Natural killer cell treated with Interleukin-12 subunit alpha and Interleukin-12 subunit beta and Interleukin-15 and Interleukin-18, amount 100 ng/mL, for 72 hours (primary cell): ENCODE measurements at regions not wholly inside any gene's neighbourhood (a gene's known extent, or its start where the extent isn't known, plus 50 kb on each side); places are given as distances from the start of the nearest gene placed in this dataset.

Experiments
- ATAC-seq, 2 donors: fragments of 150-1000 bp; cut with Tn5 transposase in 1 of 2; sonication (Bioruptor Pico), chemical (Tn5 transposase) in 1 of 2; 2 replicates each; pipeline ENCODE4 v1.10.0; 2021
- DNase-seq: peaks from one replicate; pipeline ENCODE4 v3.0.0; 2022; ENCODE audit warnings: low spot score
- H3K27ac Mint-ChIP-seq, 2 donors: 1 replicate in 1 of 2; 2 replicates in 1 of 2; pipeline ENCODE4 v1.8.0; 2022; ENCODE audit warnings: mixed read lengths in 2 of 2, mild to moderate bottlenecking in 1 of 2, moderate library complexity in 1 of 2
- H3K27me3 Mint-ChIP-seq, 2 donors: 1 replicate in 1 of 2; 2 replicates in 1 of 2; pipeline ENCODE4 v1.8.0; 2022; ENCODE audit warnings: mixed read lengths in 2 of 2
- H3K36me3 Mint-ChIP-seq: one replicate; pipeline ENCODE4 v1.8.0; 2022; ENCODE audit warnings: mixed read lengths
- H3K4me1 Mint-ChIP-seq, 2 donors: 1 replicate in 1 of 2; 2 replicates in 1 of 2; pipeline ENCODE4 v1.8.0; 2022; ENCODE audit warnings: low read depth in 2 of 2, mixed read lengths in 2 of 2, mild to moderate bottlenecking in 1 of 2
- H3K4me3 Mint-ChIP-seq: one replicate; pipeline ENCODE4 v1.8.0; 2022; ENCODE audit warnings: mixed read lengths
- H3K9me3 Mint-ChIP-seq: 2 replicates; pipeline ENCODE4 v1.8.0; 2022; ENCODE audit warnings: mixed read lengths

GRCh38 chr20:24066076-24066700 is 77.6 kb upstream of the GGTLC1 start:
- H3K4me1 Mint-ChIP-seq = peaks cover 9 to 14% of the 10 kb centered on the region in 2 donors
- H3K9me3 Mint-ChIP-seq = peaks cover under 1% of the 10 kb centered on the region
- H3K27ac Mint-ChIP-seq = peak overlapping the region in 1 of 2 donors; percentile 64
- DNase-seq = no peak
- H3K4me3 Mint-ChIP-seq = peak overlapping the region; percentile 53
- H3K27me3 Mint-ChIP-seq = no peaks in the 10 kb centered on the region
- H3K36me3 Mint-ChIP-seq = peaks cover 10% of the 10 kb centered on the region
- peak in 1 of 2 donors; percentile 49 for ATAC-seq

DNA sequence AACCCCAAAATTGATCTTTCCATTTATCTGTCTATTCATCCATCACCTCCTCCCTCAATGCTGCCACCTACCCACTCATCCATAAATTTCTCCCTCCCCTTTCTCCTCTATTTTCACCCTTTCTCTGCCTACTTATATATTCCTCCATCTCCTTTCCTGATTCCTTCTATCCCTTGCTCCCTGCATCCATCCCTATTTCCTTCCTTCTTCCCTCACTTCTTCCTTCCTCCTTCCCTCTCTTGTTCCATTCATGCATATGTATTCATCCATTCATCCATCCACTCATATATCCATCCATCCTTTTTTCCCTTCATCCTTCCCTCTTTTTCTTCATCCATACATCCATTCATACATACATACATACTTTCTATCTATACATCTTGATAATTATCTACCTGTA is 76.3 kb upstream of the GGTLC1 start:
- Mint-ChIP-seq H3K4me1 (peaks cover 9 to 14% of the 10 kb centered on the region in 2 donors), H3K9me3 (no peaks in the 10 kb centered on the region), H3K36me3 (no peaks in the 10 kb centered on the region), H3K27ac (no peak overlapping the region), H3K4me3 (no peak overlapping the region), H3K27me3 (no peaks in the 10 kb centered on the region)
- DNase-seq (no peak), ATAC-seq (no peak)

DNA sequence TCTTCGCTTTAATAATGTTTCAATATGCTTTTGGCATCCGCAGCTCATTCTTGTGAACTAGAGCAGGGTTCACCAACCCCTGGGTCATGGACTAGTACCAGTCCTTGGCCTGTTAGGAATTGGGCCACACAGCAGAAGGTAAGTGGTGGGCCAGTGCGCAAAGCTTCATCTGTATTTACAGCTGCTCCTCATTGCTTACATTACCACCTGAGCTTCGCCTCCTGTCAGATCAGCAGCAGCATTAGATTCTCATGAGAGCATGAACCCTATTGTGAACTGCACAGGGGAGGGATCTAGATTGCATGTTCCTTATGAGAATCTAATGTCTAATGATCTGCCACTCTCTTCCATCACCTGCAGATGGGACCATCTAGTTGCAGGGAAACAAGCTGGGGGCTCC is 75.5 kb upstream of the GGTLC1 start:
- Mint-ChIP-seq H3K4me3 (no peak overlapping the region), H3K27me3 (no peaks in the 10 kb centered on the region), H3K27ac (no peak overlapping the region), H3K4me1 (peaks cover 9 to 14% of the 10 kb centered on the region in 2 donors), H3K9me3 (no peaks in the 10 kb centered on the region), H3K36me3 (no peaks in the 10 kb centered on the region)
- DNase-seq (no peak), ATAC-seq (no peak)

DNA sequence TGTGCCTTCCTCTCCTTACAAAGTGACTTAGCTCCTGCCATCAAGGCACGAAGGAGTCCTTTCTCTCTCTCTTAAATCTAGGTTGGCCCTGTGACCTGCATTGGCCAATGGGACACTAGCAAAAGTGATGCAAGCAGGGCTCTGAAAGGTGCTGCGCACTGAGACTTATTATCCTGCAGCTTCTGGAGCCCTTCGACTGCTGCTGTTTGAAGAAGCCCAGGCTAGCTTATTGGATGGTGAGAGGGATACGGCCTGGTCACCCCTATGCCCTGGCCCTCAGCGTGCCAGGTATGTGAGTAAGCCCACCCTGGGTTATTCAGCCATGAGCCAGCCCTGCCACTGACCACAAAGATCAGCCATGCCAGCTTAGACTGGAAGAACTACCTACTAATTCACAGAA is 74.5 kb upstream of the GGTLC1 start:
- no peak overlapping the region for H3K4me3 Mint-ChIP-seq
- H3K9me3 Mint-ChIP-seq = no peaks in the 10 kb centered on the region
- no peak for DNase-seq
- H3K27me3 Mint-ChIP-seq = no peaks in the 10 kb centered on the region
- no peak overlapping the region for H3K27ac Mint-ChIP-seq
- ATAC-seq = peak in 1 of 2 donors; percentile 24
- H3K36me3 Mint-ChIP-seq = no peaks in the 10 kb centered on the region
- H3K4me1 Mint-ChIP-seq = peaks cover 9 to 14% of the 10 kb centered on the region in 2 donors

DNA sequence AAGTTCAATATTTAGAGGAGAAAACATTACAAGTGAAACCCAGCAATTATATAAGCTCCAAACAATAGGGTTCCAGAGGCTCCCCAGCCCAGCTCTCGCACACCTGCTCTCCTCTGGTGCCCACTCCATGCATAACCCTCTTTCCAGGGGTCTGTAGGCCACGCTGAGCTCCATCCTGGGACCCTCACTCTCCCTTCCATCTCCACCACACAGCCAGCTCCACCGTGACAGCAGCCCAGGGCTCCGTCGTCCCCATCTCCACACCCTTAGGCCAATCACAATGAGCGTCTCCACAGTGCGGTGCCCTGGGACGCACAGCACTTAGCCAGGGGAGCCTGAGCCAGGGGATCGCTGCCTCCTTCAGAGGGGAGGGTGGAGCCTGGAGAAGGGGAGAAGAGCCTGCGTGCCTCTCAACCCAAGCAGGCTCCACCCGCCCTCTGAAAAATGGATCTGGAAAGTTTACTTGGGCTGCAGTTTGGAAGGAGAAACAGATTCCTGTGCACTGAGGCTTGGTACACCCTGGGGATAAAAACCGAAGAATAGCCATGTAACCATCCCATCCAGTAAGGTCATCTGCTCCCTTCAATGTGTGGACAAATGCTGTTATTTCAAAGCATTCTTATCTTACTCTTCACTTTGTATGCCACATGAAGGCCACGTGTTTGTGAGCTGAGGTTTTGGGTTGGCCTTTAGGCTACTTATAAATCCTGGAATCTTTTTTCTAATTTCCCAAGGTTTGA is 72.4 kb upstream of the GGTLC1 start:
- Mint-ChIP-seq H3K36me3 (no peaks in the 10 kb centered on the region), H3K9me3 (no peaks in the 10 kb centered on the region), H3K4me3 (no peak overlapping the region), H3K27me3 (no peaks in the 10 kb centered on the region), H3K4me1 (peaks cover 3 to 10% of the 10 kb centered on the region in 2 donors), H3K27ac (no peak overlapping the region)
- ATAC-seq = no peak
- no peak for DNase-seq

GRCh38 chr20:24059174-24059573 is 70.6 kb upstream of the GGTLC1 start:
- H3K27me3 Mint-ChIP-seq = no peaks in the 10 kb centered on the region
- ATAC-seq = no peak
- no peak for DNase-seq
- H3K36me3 Mint-ChIP-seq = no peaks in the 10 kb centered on the region
- H3K9me3 Mint-ChIP-seq = no peaks in the 10 kb centered on the region
- H3K4me3 Mint-ChIP-seq = no peak overlapping the region
- peaks cover 0 to 4% of the 10 kb centered on the region in 2 donors for H3K4me1 Mint-ChIP-seq
- no peak overlapping the region for H3K27ac Mint-ChIP-seq

GRCh38 chr20:24056491-24056890 is 67.9 kb upstream of the GGTLC1 start:
- Mint-ChIP-seq H3K27ac (no peak overlapping the region), H3K4me1 (no peaks in the 10 kb centered on the region), H3K27me3 (no peaks in the 10 kb centered on the region), H3K4me3 (no peak overlapping the region), H3K9me3 (no peaks in the 10 kb centered on the region), H3K36me3 (no peaks in the 10 kb centered on the region)
- ATAC-seq (no peak), DNase-seq (no peak)

DNA sequence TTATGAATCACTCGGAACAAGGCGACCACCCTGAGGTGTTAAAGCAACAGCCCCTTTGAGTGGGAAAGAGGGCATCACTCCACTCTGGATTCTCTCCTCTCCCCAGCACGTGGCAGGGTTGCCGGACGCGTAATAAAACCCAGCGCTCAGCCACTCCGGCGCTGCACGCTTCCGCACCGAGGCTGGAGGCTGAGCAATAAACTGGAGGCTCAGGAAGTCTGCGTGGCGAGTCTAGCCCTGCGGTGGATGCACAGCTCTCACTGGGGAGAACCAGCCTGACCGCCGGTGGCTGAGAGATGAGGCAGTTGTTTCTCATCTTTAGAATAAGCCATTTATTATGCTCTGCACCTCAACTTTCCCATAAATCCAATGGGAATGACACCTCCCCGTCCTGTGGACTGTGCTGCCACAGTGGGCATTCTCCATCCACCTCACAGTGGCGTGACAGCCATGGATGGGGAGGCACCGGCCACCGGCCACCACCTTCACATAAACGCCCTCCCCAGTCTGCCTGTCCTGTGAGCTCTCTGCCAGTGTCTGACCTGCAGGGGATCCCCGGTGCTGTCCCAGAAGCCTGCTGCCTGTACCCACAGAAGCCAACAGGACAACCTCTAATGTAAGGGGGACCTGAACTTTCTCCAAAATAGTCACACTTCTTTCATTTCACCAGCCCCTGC is 64.2 kb upstream of the GGTLC1 start:
- Mint-ChIP-seq H3K36me3 (no peaks in the 10 kb centered on the region), H3K27ac (no peak overlapping the region), H3K9me3 (no peaks in the 10 kb centered on the region), H3K4me1 (peaks cover 0 to 2% of the 10 kb centered on the region in 2 donors), H3K27me3 (peaks cover 0 to 3% of the 10 kb centered on the region in 2 donors), H3K4me3 (no peak overlapping the region)
- DNase-seq (no peak), ATAC-seq (no peak)

DNA sequence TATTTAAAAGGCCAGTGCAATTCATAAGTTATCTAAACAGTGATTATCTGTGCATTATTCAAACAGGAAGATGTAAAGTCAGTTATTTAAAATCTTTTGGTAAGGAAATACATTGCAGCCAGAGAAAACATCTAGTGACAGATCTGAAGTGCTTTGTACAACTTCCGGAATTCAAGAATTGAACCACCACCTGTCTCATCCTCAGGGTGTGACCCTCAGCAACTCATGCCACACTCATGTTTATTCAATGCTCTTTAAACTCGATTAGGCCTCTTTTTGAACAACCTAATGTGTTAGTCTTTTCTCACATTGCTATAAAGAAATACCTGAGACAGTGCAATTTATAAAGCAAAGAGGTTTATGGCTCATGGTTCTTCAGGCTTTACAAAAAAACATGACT is 62.6 kb upstream of the GGTLC1 start:
- no peak for ATAC-seq
- Mint-ChIP-seq H3K9me3 (no peaks in the 10 kb centered on the region), H3K4me3 (no peak overlapping the region)

DNA sequence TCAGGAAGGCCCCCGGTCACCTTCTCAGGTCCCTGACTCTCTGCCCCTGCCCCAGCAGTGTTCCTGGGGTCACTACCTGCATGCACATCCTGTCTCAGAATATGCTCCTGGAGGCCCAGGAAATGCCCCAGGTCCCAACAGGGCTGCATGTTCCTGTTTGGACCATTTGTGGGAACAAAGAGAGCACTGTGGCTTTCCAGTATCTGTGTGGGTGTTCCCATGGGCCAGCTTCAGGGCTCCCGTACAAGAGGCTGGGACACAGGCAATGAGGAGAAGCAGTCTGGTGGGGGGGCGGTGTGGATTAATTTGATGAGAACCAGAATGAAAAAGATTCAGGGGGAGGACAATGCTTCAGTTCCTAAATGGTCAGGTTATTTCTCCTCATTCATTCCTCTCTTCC is 61.5 kb upstream of the GGTLC1 start:
- H3K4me1 Mint-ChIP-seq = peaks cover 10 to 12% of the 10 kb centered on the region in 2 donors
- H3K27me3 Mint-ChIP-seq = peaks cover 0 to 3% of the 10 kb centered on the region in 2 donors
- peak overlapping the region in 1 of 2 donors; percentile 4 for H3K27ac Mint-ChIP-seq
- H3K4me3 Mint-ChIP-seq = no peak overlapping the region
- ATAC-seq (no peak), DNase-seq (no peak)
- H3K9me3 Mint-ChIP-seq = no peaks in the 10 kb centered on the region
- H3K36me3 Mint-ChIP-seq = no peaks in the 10 kb centered on the region

More for the DNA sequence above, 62.6 kb upstream of the GGTLC1 start:
- H3K36me3 Mint-ChIP-seq = no peaks in the 10 kb centered on the region
- H3K27ac Mint-ChIP-seq = peak overlapping the region in 1 of 2 donors; percentile 4
- peaks cover 0 to 2% of the 10 kb centered on the region in 2 donors for H3K4me1 Mint-ChIP-seq
- peaks cover 0 to 3% of the 10 kb centered on the region in 2 donors for H3K27me3 Mint-ChIP-seq
- no peak for DNase-seq

DNA sequence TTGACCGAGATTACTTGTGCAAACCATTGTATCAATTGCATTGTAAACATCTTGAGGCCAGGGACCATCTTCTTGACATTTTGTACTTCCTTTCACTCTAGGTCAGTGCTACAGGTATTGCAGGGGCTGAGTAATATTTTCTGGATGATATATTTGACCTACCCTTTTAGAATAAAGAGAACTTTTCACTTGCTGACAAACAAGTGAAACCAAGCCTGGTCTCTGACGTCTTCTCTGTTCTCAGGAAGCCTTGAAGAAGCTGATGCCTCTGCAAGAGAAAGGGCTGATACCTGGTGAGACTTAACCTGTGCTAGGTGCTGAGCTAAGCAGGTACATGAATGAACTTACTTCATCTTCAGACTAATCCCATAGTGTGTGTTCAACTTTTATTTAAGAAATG is 60.5 kb upstream of the GGTLC1 start:
- H3K4me1 Mint-ChIP-seq = peaks cover 10 to 12% of the 10 kb centered on the region in 2 donors
- ATAC-seq (no peak), DNase-seq (no peak)
- no peaks in the 10 kb centered on the region for H3K36me3 Mint-ChIP-seq
- peaks cover 0 to 3% of the 10 kb centered on the region in 2 donors for H3K27me3 Mint-ChIP-seq
- no peak overlapping the region for H3K27ac Mint-ChIP-seq
- no peaks in the 10 kb centered on the region for H3K9me3 Mint-ChIP-seq
- H3K4me3 Mint-ChIP-seq = no peak overlapping the region

- no peaks in the 10 kb centered on the region for H3K36me3 Mint-ChIP-seq
- no peak overlapping the region for H3K27ac Mint-ChIP-seq
- DNase-seq = no peak
- no peaks in the 10 kb centered on the region for H3K9me3 Mint-ChIP-seq
- no peak for ATAC-seq
- no peak overlapping the region for H3K4me3 Mint-ChIP-seq
- H3K27me3 Mint-ChIP-seq = peaks cover 0 to 3% of the 10 kb centered on the region in 2 donors
- H3K4me1 Mint-ChIP-seq = peaks cover 10 to 12% of the 10 kb centered on the region in 2 donors
Measured at GRCh38 chr20:24048024-24048611, 59.5 kb upstream of the GGTLC1 start.

DNA sequence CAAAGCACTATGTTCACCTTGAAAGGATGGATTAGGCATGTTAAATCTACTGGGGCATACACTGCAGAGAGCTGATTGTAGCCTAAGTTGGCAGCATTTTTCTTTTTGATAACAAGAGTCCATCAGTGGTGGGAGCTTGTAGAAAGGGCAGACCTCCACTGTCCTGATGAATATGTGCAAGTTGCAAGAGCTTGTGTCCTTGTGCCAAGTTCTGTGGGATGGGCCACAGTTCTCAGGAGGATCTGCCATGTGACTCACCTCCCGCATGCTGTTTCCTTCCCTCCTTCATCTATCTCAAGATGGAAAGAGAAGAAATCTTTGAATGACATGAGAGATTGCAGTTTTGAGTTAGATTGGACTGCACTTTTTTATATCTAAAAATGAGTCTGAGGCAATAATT is 58.3 kb upstream of the GGTLC1 start:
- ATAC-seq (no peak), DNase-seq (no peak)
- H3K27me3 Mint-ChIP-seq = peaks cover 0 to 3% of the 10 kb centered on the region in 2 donors
- no peaks in the 10 kb centered on the region for H3K36me3 Mint-ChIP-seq
- H3K4me1 Mint-ChIP-seq = peaks cover 10 to 12% of the 10 kb centered on the region in 2 donors
- H3K9me3 Mint-ChIP-seq = no peaks in the 10 kb centered on the region
- peak overlapping the region in 1 of 2 donors; percentile 19 for H3K27ac Mint-ChIP-seq
- H3K4me3 Mint-ChIP-seq = no peak overlapping the region
